ENCODE measurements at regions not wholly inside any gene's neighbourhood (a gene's known extent, or its start where the extent isn't known, plus 50 kb on each side); places are given as distances from the start of the nearest gene placed in this dataset.

- H3K9me3 ChIP-seq, result no peaks in the 10 kb centered on the region
- DNase-seq, result no peak
- intact Hi-C loops (cut with DNase I), result no loop called here
- no peak overlapping the region for H3K4me3 ChIP-seq (replicated peaks in 1 of 3)
- peaks cover 51 to 77% of the 10 kb centered on the region in 2 donors for H3K4me1 ChIP-seq
- WGBS, 2 donors, result 96 to 98% methylated on average over 2 of the region's 2 CpGs
- peak overlapping the region in 1 of 3 donors; percentile 82 for H3K27ac ChIP-seq
- H3K36me3 ChIP-seq, result no peaks in the 10 kb centered on the region
- no peak for TF ChIP-seq CTCF (IDR thresholded peaks at IDR 0.05)
- no peak for TF ChIP-seq POLR2A (IDR thresholded peaks at IDR 0.05)
- no peaks in the 10 kb centered on the region for H3K27me3 ChIP-seq
Observed at GRCh38 chr5:123811831-123812230, 299.9 kb downstream of the CSNK1G3 start.

- intact Hi-C loops (cut with DNase I), result no loop called here
- WGBS, 2 donors, result 79 to 87% methylated on average over 8 of the region's 8 CpGs
- Histone ChIP-seq H3K9me3 (no peaks in the 10 kb centered on the region), H3K27ac (peak overlapping the region in 2 of 3 donors; percentile 71 to 82), H3K4me3 (replicated peaks in 1 of 3) (no peak overlapping the region), H3K4me1 (peaks cover 51 to 74% of the 10 kb centered on the region in 2 donors), H3K36me3 (no peaks in the 10 kb centered on the region), H3K27me3 (no peaks in the 10 kb centered on the region)
- DNase-seq, result no peak
- TF ChIP-seq POLR2A (IDR thresholded peaks at IDR 0.05) (no peak), CTCF (IDR thresholded peaks at IDR 0.05) (no peak)
Observed at GRCh38 chr5:123810746-123811340, 298.9 kb downstream of the CSNK1G3 start.

DNA sequence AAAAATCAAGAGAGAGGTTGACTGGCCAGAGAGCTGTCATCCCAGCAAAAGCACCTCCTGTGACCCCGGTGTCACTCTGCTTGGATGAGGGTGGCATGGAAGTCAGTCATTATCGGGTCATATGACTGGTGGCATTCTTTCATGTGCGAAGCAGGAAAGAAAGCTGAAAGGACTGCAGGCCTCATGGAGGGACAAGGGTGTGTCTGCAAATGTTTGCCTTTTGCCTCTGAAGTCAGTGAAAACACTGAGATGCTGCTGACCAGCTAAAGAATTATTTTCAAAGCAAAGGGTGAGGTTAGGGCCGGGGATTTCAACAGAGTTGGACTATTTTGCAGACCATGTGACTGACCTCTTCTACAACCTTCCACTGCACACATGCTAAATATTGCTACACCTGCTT is 298.3 kb downstream of the CSNK1G3 start:
- 24% methylated on average over 4 of the region's 4 CpGs for WGBS, 2 donors
- no peaks in the 10 kb centered on the region for H3K36me3 ChIP-seq
- no peaks in the 10 kb centered on the region for H3K9me3 ChIP-seq
- TF ChIP-seq CTCF (IDR thresholded peaks at IDR 0.05) (no peak), POLR2A (IDR thresholded peaks at IDR 0.05) (no peak)
- peak overlapping the region; percentile 48 to 82 (median 71) for H3K27ac ChIP-seq
- intact Hi-C loops (cut with DNase I), result no loop called here
- H3K4me3 ChIP-seq (replicated peaks in 1 of 3), result no peak overlapping the region
- peaks cover 46 to 68% of the 10 kb centered on the region in 2 donors for H3K4me1 ChIP-seq
- no peaks in the 10 kb centered on the region for H3K27me3 ChIP-seq
- DNase-seq, result peak; percentile 8 to 23

- H3K27me3 ChIP-seq, result no peaks in the 10 kb centered on the region
- H3K9me3 ChIP-seq, result no peaks in the 10 kb centered on the region
- peak overlapping the region; percentile 48 to 82 (median 71) for H3K27ac ChIP-seq
- intact Hi-C loops (cut with DNase I), result no loop called here
- WGBS, 2 donors, result 64 to 73% methylated on average over 7 of the region's 7 CpGs
- H3K4me3 ChIP-seq (replicated peaks in 1 of 3), result no peak overlapping the region
- no peak for DNase-seq
- TF ChIP-seq POLR2A (IDR thresholded peaks at IDR 0.05) (no peak), CTCF (IDR thresholded peaks at IDR 0.05) (no peak)
- H3K4me1 ChIP-seq, result peaks cover 41 to 63% of the 10 kb centered on the region in 2 donors
- H3K36me3 ChIP-seq, result no peaks in the 10 kb centered on the region
Observed at GRCh38 chr5:123809594-123810221, 297.7 kb downstream of the CSNK1G3 start.

Measured in thyroid gland (tissue), 4 donors.